ENCODE measurements at regions not wholly inside any gene's neighbourhood (a gene's known extent, or its start where the extent isn't known, plus 50 kb on each side); places are given as distances from the start of the nearest gene placed in this dataset.

DNA sequence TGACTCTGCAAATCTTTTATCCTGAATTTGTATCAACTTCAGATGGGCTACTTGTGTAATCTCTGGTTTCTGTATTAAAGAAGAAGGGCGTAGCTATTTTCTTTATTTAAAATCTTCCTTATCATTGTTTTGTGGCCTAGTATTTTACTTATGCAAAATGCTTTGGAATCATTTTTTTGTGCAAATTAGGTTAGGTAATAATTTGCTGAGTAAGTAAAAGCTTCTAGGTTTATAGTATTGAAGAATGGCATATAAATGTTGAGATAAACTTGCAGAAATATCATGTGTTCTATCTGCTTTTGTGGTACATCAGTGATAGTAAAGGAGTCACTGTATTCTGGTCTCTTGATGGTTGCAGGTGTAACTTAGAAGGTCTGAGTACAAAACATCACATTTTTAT, 197.2 kb upstream of the IL15 start:
- no peaks in the 10 kb centered on the region for H3K27me3 ChIP-seq (replicated peaks; ENCODE audit: control insufficient read depth, insufficient read depth, low read length, poor library complexity, severe bottlenecking)
- DNase-seq = no peak
- H3K4me1 ChIP-seq (ENCODE audit: control insufficient read depth, insufficient read depth, low read length, poor library complexity, severe bottlenecking) = no peaks in the 10 kb centered on the region

DNA sequence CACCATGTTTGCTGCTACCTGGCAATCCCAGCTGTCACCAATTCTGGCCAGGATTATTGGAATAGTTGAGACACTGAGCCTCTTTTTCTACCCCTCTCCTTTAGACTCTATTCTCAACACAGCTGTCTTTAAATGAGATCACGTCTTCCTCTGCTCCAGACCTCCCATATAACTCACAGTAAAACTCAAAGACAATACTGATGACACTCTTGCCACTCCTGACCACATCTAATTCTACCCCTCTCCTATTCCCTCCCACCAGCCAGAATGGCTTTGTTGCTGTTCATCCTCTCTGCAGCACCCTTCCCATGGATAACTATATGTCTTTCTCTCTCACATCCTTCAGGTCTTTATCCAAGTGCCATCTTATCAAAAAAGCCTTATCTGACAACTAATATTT, 188.6 kb upstream of the IL15 start:
- H3K4me3 ChIP-seq (ENCODE audit: insufficient read depth, low read depth, low read length, poor library complexity, severe bottlenecking) = no peak overlapping the region
- no peaks in the 10 kb centered on the region for H3K36me3 ChIP-seq (ENCODE audit: control insufficient read depth, insufficient read depth, low read length)
- H3K27ac ChIP-seq (ENCODE audit: insufficient read depth, low read length, poor library complexity, severe bottlenecking) = no peak overlapping the region
- no peaks in the 10 kb centered on the region for H3K9me3 ChIP-seq (ENCODE audit: control insufficient read depth, low read length)
- no peaks in the 10 kb centered on the region for H3K4me1 ChIP-seq (ENCODE audit: control insufficient read depth, insufficient read depth, low read length, poor library complexity, severe bottlenecking)
- no peaks in the 10 kb centered on the region for H3K27me3 ChIP-seq (replicated peaks; ENCODE audit: control insufficient read depth, insufficient read depth, low read length, poor library complexity, severe bottlenecking)
- no peak for DNase-seq

More for the DNA sequence above, 197.2 kb upstream of the IL15 start:
- Histone ChIP-seq H3K9me3 (ENCODE audit: control insufficient read depth, low read length) (no peaks in the 10 kb centered on the region), H3K36me3 (ENCODE audit: control insufficient read depth, insufficient read depth, low read length) (no peaks in the 10 kb centered on the region), H3K4me3 (ENCODE audit: insufficient read depth, low read depth, low read length, poor library complexity, severe bottlenecking) (no peak overlapping the region), H3K27ac (ENCODE audit: insufficient read depth, low read length, poor library complexity, severe bottlenecking) (no peak overlapping the region)

DNA sequence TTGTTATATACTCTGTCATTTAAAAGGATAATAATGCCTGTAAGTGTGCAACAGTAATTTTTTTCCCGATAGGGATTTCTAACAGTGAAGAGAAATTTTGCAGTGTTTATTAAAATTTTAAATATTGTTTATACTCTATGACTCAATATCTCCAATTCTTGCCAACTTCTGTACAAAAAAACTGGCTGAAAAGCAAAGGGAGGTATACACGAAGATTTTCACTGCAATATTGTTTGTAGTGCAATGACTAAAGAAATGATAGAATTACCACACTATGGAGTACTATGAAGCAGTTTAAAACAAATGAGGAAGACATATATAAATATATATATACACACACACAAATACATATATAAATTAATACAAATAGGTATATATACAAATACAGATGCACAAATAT, 187.9 kb upstream of the IL15 start:
- DNase-seq = no peak
- H3K4me3 ChIP-seq (ENCODE audit: insufficient read depth, low read depth, low read length, poor library complexity, severe bottlenecking) = no peak overlapping the region
- H3K27ac ChIP-seq (ENCODE audit: insufficient read depth, low read length, poor library complexity, severe bottlenecking) = no peak overlapping the region
- H3K9me3 ChIP-seq (ENCODE audit: control insufficient read depth, low read length) = no peaks in the 10 kb centered on the region
- H3K4me1 ChIP-seq (ENCODE audit: control insufficient read depth, insufficient read depth, low read length, poor library complexity, severe bottlenecking) = no peaks in the 10 kb centered on the region
- H3K36me3 ChIP-seq (ENCODE audit: control insufficient read depth, insufficient read depth, low read length) = no peaks in the 10 kb centered on the region
- no peaks in the 10 kb centered on the region for H3K27me3 ChIP-seq (replicated peaks; ENCODE audit: control insufficient read depth, insufficient read depth, low read length, poor library complexity, severe bottlenecking)

DNA sequence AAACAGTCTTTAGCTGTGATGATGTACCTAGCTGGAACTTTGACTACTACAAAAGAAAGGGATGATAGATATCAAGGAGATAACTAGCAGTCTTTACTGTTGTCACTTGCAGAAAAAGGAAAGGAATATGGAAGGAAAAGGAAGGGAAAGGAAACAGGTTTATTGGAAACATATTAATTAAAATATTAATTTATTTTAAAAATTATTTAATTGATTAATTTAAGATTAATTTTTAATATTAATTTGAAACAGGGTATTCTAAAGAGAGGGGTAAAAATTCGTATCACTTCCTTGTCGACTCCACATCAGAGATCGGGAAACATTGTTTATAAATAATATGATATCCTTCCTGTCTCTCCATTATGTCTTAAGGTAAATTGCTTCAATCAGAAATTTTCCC, 186.5 kb upstream of the IL15 start:
- no peaks in the 10 kb centered on the region for H3K36me3 ChIP-seq (ENCODE audit: control insufficient read depth, insufficient read depth, low read length)
- DNase-seq = no peak
- H3K9me3 ChIP-seq (ENCODE audit: control insufficient read depth, low read length) = no peaks in the 10 kb centered on the region
- H3K27me3 ChIP-seq (replicated peaks; ENCODE audit: control insufficient read depth, insufficient read depth, low read length, poor library complexity, severe bottlenecking) = no peaks in the 10 kb centered on the region
- H3K27ac ChIP-seq (ENCODE audit: insufficient read depth, low read length, poor library complexity, severe bottlenecking) = no peak overlapping the region
- H3K4me1 ChIP-seq (ENCODE audit: control insufficient read depth, insufficient read depth, low read length, poor library complexity, severe bottlenecking) = no peaks in the 10 kb centered on the region
- no peak overlapping the region for H3K4me3 ChIP-seq (ENCODE audit: insufficient read depth, low read depth, low read length, poor library complexity, severe bottlenecking)

DNA sequence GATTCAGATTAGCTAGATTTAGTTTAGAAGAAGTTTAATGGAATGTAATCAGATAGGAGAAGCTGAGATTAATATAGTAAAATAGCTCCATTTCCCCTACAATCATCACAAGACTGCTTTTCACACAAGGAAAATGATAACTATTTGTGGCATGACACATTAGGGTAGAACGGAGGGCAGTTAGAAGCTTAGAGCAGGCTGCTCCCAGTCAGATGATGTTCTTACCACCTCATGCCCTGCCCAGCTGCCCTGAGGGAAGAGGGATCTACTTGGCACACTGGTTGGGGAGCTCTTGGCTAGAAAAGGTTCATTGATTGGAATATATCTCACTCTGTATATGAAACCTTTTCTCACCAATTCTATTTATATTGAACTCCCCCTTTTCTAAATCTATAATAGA, 180.7 kb upstream of the IL15 start:
- Histone ChIP-seq H3K4me1 (ENCODE audit: control insufficient read depth, insufficient read depth, low read length, poor library complexity, severe bottlenecking) (no peaks in the 10 kb centered on the region), H3K27me3 (replicated peaks; ENCODE audit: control insufficient read depth, insufficient read depth, low read length, poor library complexity, severe bottlenecking) (no peaks in the 10 kb centered on the region), H3K27ac (ENCODE audit: insufficient read depth, low read length, poor library complexity, severe bottlenecking) (no peak overlapping the region), H3K9me3 (ENCODE audit: control insufficient read depth, low read length) (no peaks in the 10 kb centered on the region), H3K4me3 (ENCODE audit: insufficient read depth, low read depth, low read length, poor library complexity, severe bottlenecking) (no peak overlapping the region), H3K36me3 (ENCODE audit: control insufficient read depth, insufficient read depth, low read length) (no peaks in the 10 kb centered on the region)
- DNase-seq = no peak

DNA sequence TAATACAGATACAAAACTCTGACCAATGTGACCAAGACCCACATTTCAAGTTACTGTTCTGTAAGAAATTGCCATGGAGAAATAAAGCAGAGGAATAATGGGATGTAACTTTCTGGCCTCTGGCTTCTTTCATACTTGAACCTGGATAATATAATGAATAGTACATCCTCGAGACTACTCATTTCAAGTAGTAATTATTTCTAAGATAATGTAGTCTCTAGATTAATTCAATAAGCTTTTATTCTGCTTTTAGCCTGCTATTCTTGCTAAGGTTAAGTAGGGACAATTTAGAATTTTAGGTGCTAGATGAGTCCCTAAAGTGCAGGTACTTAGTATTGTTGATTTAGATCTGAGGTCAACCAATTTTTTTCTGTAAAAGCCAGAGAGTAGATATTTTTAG, 178.7 kb upstream of the IL15 start:
- no peak overlapping the region for H3K4me3 ChIP-seq (ENCODE audit: insufficient read depth, low read depth, low read length, poor library complexity, severe bottlenecking)
- no peaks in the 10 kb centered on the region for H3K27me3 ChIP-seq (replicated peaks; ENCODE audit: control insufficient read depth, insufficient read depth, low read length, poor library complexity, severe bottlenecking)
- no peak for DNase-seq
- H3K27ac ChIP-seq (ENCODE audit: insufficient read depth, low read length, poor library complexity, severe bottlenecking) = no peak overlapping the region
- no peaks in the 10 kb centered on the region for H3K9me3 ChIP-seq (ENCODE audit: control insufficient read depth, low read length)
- no peaks in the 10 kb centered on the region for H3K36me3 ChIP-seq (ENCODE audit: control insufficient read depth, insufficient read depth, low read length)
- no peaks in the 10 kb centered on the region for H3K4me1 ChIP-seq (ENCODE audit: control insufficient read depth, insufficient read depth, low read length, poor library complexity, severe bottlenecking)

DNA sequence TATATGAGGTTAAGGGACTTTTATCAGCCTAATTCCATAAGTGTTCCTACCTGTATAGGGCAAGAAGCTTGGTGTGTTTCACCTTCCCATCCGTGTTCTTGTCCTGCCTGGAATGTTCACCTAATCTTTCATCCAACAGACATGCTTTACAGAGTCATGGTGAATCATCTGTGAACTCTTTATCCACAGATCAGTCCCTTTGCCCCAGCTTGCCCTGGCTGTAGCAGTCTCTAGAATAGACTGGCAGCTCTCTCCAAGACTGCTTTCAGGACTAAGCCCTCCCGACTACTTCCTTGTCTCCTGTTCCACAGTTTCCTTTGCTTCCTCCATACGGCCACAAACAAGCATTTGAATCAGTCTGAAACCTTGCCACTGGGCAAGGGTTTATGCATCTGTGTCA, 177.9 kb upstream of the IL15 start:
- DNase-seq = no peak

DNA sequence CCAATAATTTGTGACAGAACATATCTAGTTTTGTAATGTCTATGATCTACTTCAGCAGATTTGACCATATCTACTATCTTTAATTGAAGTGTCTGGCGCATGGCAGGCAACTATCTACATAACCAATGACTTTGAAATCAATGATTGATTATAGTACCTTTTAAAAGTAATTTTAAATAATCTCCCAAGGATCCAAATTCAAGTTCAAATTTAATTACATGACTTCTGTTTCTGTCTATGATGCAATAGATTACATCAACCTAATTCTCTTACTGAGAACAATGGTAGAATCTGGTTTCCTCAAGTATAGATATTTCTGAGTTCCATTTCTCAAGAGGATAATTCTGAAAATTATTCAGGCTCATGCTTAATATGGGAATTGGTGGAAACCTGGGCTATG, 177.4 kb upstream of the IL15 start:
- Histone ChIP-seq H3K27ac (ENCODE audit: insufficient read depth, low read length, poor library complexity, severe bottlenecking) (no peak overlapping the region), H3K27me3 (replicated peaks; ENCODE audit: control insufficient read depth, insufficient read depth, low read length, poor library complexity, severe bottlenecking) (peaks cover 3% of the 10 kb centered on the region), H3K4me1 (ENCODE audit: control insufficient read depth, insufficient read depth, low read length, poor library complexity, severe bottlenecking) (no peaks in the 10 kb centered on the region), H3K4me3 (ENCODE audit: insufficient read depth, low read depth, low read length, poor library complexity, severe bottlenecking) (no peak overlapping the region), H3K36me3 (ENCODE audit: control insufficient read depth, insufficient read depth, low read length) (no peaks in the 10 kb centered on the region), H3K9me3 (ENCODE audit: control insufficient read depth, low read length) (no peaks in the 10 kb centered on the region)
- no peak for DNase-seq

More for the DNA sequence above, 177.9 kb upstream of the IL15 start:
- no peak overlapping the region for H3K27ac ChIP-seq (ENCODE audit: insufficient read depth, low read length, poor library complexity, severe bottlenecking)
- no peaks in the 10 kb centered on the region for H3K36me3 ChIP-seq (ENCODE audit: control insufficient read depth, insufficient read depth, low read length)
- H3K4me3 ChIP-seq (ENCODE audit: insufficient read depth, low read depth, low read length, poor library complexity, severe bottlenecking) = no peak overlapping the region
- H3K4me1 ChIP-seq (ENCODE audit: control insufficient read depth, insufficient read depth, low read length, poor library complexity, severe bottlenecking) = no peaks in the 10 kb centered on the region
- H3K27me3 ChIP-seq (replicated peaks; ENCODE audit: control insufficient read depth, insufficient read depth, low read length, poor library complexity, severe bottlenecking) = no peaks in the 10 kb centered on the region
- H3K9me3 ChIP-seq (ENCODE audit: control insufficient read depth, low read length) = no peaks in the 10 kb centered on the region

DNA sequence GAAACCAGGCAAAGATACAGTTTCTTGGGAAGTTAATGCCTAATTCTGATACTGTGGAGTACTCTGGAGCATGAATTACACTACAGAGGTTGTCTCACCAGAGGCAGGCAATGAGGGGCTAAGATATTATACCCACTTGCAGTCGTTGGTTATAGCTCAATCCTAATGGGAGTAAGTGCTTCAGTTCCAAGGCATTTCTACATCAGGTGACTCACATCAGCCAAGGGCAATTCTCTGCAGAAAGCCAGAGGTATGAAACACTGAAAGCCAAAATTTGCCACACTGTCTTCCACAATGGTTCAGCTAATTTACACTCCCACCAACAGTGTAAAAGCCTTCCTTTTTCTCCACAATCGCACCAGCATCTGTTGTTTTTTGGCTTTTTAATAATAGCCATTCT, 174.0 kb upstream of the IL15 start:
- Histone ChIP-seq H3K27ac (ENCODE audit: insufficient read depth, low read length, poor library complexity, severe bottlenecking) (no peak overlapping the region), H3K27me3 (replicated peaks; ENCODE audit: control insufficient read depth, insufficient read depth, low read length, poor library complexity, severe bottlenecking) (peaks cover 6% of the 10 kb centered on the region), H3K36me3 (ENCODE audit: control insufficient read depth, insufficient read depth, low read length) (no peaks in the 10 kb centered on the region), H3K9me3 (ENCODE audit: control insufficient read depth, low read length) (no peaks in the 10 kb centered on the region), H3K4me1 (ENCODE audit: control insufficient read depth, insufficient read depth, low read length, poor library complexity, severe bottlenecking) (no peaks in the 10 kb centered on the region), H3K4me3 (ENCODE audit: insufficient read depth, low read depth, low read length, poor library complexity, severe bottlenecking) (no peak overlapping the region)
- no peak for DNase-seq

DNA sequence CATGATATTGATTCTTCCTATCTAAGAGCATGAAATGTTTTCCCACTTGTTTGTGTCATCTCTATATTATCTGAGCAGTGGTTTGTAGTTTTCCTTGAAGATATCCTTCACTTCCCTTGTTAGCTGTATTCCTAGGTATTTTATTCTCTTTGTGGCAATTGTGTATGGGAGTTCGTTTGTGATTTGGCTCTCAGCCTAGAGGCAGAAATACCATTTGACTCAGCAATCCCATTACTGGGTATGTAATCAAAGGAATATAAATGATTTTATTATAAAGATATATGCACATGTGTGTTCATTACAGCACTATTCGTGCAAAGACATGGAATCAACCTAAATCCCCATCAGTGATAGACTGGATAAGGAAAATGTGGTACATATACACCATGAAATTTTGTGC, 172.7 kb upstream of the IL15 start:
- H3K27ac ChIP-seq (ENCODE audit: insufficient read depth, low read length, poor library complexity, severe bottlenecking) = no peak overlapping the region
- no peak overlapping the region for H3K4me3 ChIP-seq (ENCODE audit: insufficient read depth, low read depth, low read length, poor library complexity, severe bottlenecking)
- DNase-seq = no peak
- H3K27me3 ChIP-seq (replicated peaks; ENCODE audit: control insufficient read depth, insufficient read depth, low read length, poor library complexity, severe bottlenecking) = peaks cover 6% of the 10 kb centered on the region
- H3K36me3 ChIP-seq (ENCODE audit: control insufficient read depth, insufficient read depth, low read length) = no peaks in the 10 kb centered on the region
- no peaks in the 10 kb centered on the region for H3K9me3 ChIP-seq (ENCODE audit: control insufficient read depth, low read length)
- H3K4me1 ChIP-seq (ENCODE audit: control insufficient read depth, insufficient read depth, low read length, poor library complexity, severe bottlenecking) = no peaks in the 10 kb centered on the region

DNA sequence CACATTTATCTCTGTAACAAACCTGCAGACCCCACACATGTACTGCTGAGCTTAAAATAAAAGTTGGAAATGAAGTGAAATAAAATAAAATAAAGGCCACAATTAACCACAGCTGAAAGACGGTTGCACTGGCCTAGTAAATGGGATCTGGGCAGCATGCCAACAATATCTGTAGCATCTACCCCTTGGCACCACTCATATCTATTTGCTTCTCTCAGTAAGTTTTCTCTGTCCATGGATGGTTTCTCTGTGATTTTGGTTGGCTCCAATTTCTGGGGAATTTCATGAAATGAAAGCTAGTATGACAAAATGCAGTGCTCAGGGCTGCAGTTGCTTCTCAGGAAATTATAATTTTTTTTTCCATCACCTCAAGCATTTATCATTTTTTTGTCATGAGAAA, 172.0 kb upstream of the IL15 start:
- no peaks in the 10 kb centered on the region for H3K9me3 ChIP-seq (ENCODE audit: control insufficient read depth, low read length)
- H3K36me3 ChIP-seq (ENCODE audit: control insufficient read depth, insufficient read depth, low read length) = no peaks in the 10 kb centered on the region
- no peaks in the 10 kb centered on the region for H3K4me1 ChIP-seq (ENCODE audit: control insufficient read depth, insufficient read depth, low read length, poor library complexity, severe bottlenecking)
- peaks cover 6% of the 10 kb centered on the region for H3K27me3 ChIP-seq (replicated peaks; ENCODE audit: control insufficient read depth, insufficient read depth, low read length, poor library complexity, severe bottlenecking)
- no peak for DNase-seq
- no peak overlapping the region for H3K4me3 ChIP-seq (ENCODE audit: insufficient read depth, low read depth, low read length, poor library complexity, severe bottlenecking)
- no peak overlapping the region for H3K27ac ChIP-seq (ENCODE audit: insufficient read depth, low read length, poor library complexity, severe bottlenecking)
